Suprapubic skin (tissue), 4 donors: ENCODE measurements at regions not wholly inside any gene's neighbourhood (a gene's known extent, or its start where the extent isn't known, plus 50 kb on each side); places are given as distances from the start of the nearest gene placed in this dataset.
A peak's percentile ranks its signal among the peaks of the same experiment; 100 is the strongest.

Source experiments
- DNase-seq, 2 donors: peaks; one replicate each; pipeline ENCODE4 v3.0.0-alpha.2; 2019; ENCODE audit warnings: low spot score in 2 of 2
- H3K27ac ChIP-seq: fragments of 200-600 bp; sonication (generic); one replicate; pipeline ENCODE4 v1.5.1; 2019
- H3K27me3 ChIP-seq: fragments of 200-600 bp; sonication (generic); one replicate; pipeline ENCODE4 v1.5.1; 2019
- H3K36me3 ChIP-seq: fragments of 200-600 bp; sonication (generic); one replicate; pipeline ENCODE4 v1.5.1; 2019
- H3K4me1 ChIP-seq: fragments of 200-600 bp; sonication (generic); one replicate; pipeline ENCODE4 v1.5.1; 2019
- H3K4me3 ChIP-seq: fragments of 200-600 bp; sonication (generic); one replicate; pipeline ENCODE4 v1.5.1; 2019; ENCODE audit warnings: mild to moderate bottlenecking
- H3K9me3 ChIP-seq: fragments of 200-600 bp; sonication (generic); one replicate; pipeline ENCODE4 v1.5.1; 2019
- CTCF ChIP-seq, 2 donors: fragments of 200-600 bp in 1 of 2; fragments of 450-650 bp in 1 of 2; sonication (generic) in 1 of 2; IDR thresholded peaks; one replicate each; pipeline ENCODE4 v1.5.1; 2016 to 2019; ENCODE audit warnings: antibody characterized with exemption in 2 of 2, mild to moderate bottlenecking in 1 of 2, moderate library complexity in 1 of 2
- EP300 ChIP-seq: sonication (generic); formaldehyde crosslinking; IDR thresholded peaks from one replicate; pipeline ENCODE4 v1.6.1; 2017; ENCODE audit warnings: antibody characterized with exemption
- POLR2A ChIP-seq, 2 donors: fragments of 450-650 bp; IDR thresholded peaks; one replicate each; pipeline ENCODE4 v1.6.1; 2017; ENCODE audit warnings: antibody characterized with exemption in 2 of 2, mild to moderate bottlenecking in 2 of 2, moderate library complexity in 2 of 2
- POLR2AphosphoS5 ChIP-seq, 3 donors: sonication (generic); formaldehyde crosslinking; IDR thresholded peaks; one replicate each; pipeline ENCODE4 v1.6.1; 2017; ENCODE audit warnings: antibody characterized with exemption in 3 of 3
- WGBS: methylation state at CpG from one replicate; pipeline ENCODE4 v1.1.5; 2018; 5-methylcytosine and 5-hydroxymethylcytosine counted together

GRCh38 chr10:129192344-129193128 lies 274.5 kb upstream of the MGMT start:
- DNase-seq = peak; percentile 84 to 87
- peak overlapping the region; percentile 68 for H3K27ac ChIP-seq
- no peaks in the 10 kb centered on the region for H3K36me3 ChIP-seq
- H3K9me3 ChIP-seq = no peaks in the 10 kb centered on the region
- H3K4me1 ChIP-seq = peaks cover 16% of the 10 kb centered on the region
- WGBS = 34% methylated on average over 11 of the region's 11 CpGs
- H3K4me3 ChIP-seq = no peak overlapping the region
- no peaks in the 10 kb centered on the region for H3K27me3 ChIP-seq
- TF ChIP-seq POLR2AphosphoS5 (IDR thresholded peaks at IDR 0.05) = peak in 2 of 3 donors; percentile 6 to 82
- no peak for TF ChIP-seq CTCF (IDR thresholded peaks at IDR 0.05)
- no peak for TF ChIP-seq POLR2A (IDR thresholded peaks at IDR 0.05)
- no peak for TF ChIP-seq EP300

- no peaks in the 10 kb centered on the region for H3K9me3 ChIP-seq
These were observed 273.9 kb upstream of the MGMT start for GRCh38 chr10:129193148-129193547.

GRCh38 chr10:129194181-129194870 lies 272.7 kb upstream of the MGMT start:
- DNase-seq = no peak
- Histone ChIP-seq H3K4me3 (no peak overlapping the region), H3K9me3 (no peaks in the 10 kb centered on the region), H3K27me3 (no peaks in the 10 kb centered on the region), H3K36me3 (no peaks in the 10 kb centered on the region), H3K4me1 (peaks cover 16% of the 10 kb centered on the region), H3K27ac (no peak overlapping the region)
- 84% methylated on average over 3 of the region's 3 CpGs for WGBS
- TF ChIP-seq POLR2AphosphoS5 (IDR thresholded peaks at IDR 0.05) (no peak), CTCF (IDR thresholded peaks at IDR 0.05) (no peak), EP300 (no peak), POLR2A (IDR thresholded peaks at IDR 0.05) (no peak)

More at GRCh38 chr10:129193148-129193547, 273.9 kb upstream of the MGMT start:
- Histone ChIP-seq H3K36me3 (no peaks in the 10 kb centered on the region), H3K4me1 (peaks cover 16% of the 10 kb centered on the region), H3K4me3 (no peak overlapping the region), H3K27ac (peak overlapping the region; percentile 68), H3K27me3 (no peaks in the 10 kb centered on the region)
- DNase-seq = no peak
- 36% methylated on average over 12 of the region's 12 CpGs for WGBS
- TF ChIP-seq POLR2A (IDR thresholded peaks at IDR 0.05) (no peak), EP300 (no peak), CTCF (IDR thresholded peaks at IDR 0.05) (no peak), POLR2AphosphoS5 (IDR thresholded peaks at IDR 0.05) (no peak)

- H3K4me3 ChIP-seq = no peak overlapping the region
- no peaks in the 10 kb centered on the region for H3K9me3 ChIP-seq
- H3K4me1 ChIP-seq = no peaks in the 10 kb centered on the region
- H3K27me3 ChIP-seq = no peaks in the 10 kb centered on the region
- 97% methylated on average over 2 of the region's 2 CpGs for WGBS
- H3K27ac ChIP-seq = no peak overlapping the region
- DNase-seq = no peak
- TF ChIP-seq POLR2A (IDR thresholded peaks at IDR 0.05) (no peak), POLR2AphosphoS5 (IDR thresholded peaks at IDR 0.05) (no peak), CTCF (IDR thresholded peaks at IDR 0.05) (no peak), EP300 (no peak)
- H3K36me3 ChIP-seq = no peaks in the 10 kb centered on the region
These were observed 267.2 kb upstream of the MGMT start for GRCh38 chr10:129199826-129200225.

GRCh38 chr10:129203819-129204218 lies 263.2 kb upstream of the MGMT start:
- no peaks in the 10 kb centered on the region for H3K27me3 ChIP-seq
- H3K4me3 ChIP-seq = no peak overlapping the region
- DNase-seq = no peak
- 96% methylated on average over 5 of the region's 5 CpGs for WGBS
- TF ChIP-seq CTCF (IDR thresholded peaks at IDR 0.05) = no peak
- TF ChIP-seq EP300 = no peak
- TF ChIP-seq POLR2A (IDR thresholded peaks at IDR 0.05) = no peak
- TF ChIP-seq POLR2AphosphoS5 (IDR thresholded peaks at IDR 0.05) = no peak
- no peaks in the 10 kb centered on the region for H3K36me3 ChIP-seq
- H3K4me1 ChIP-seq = peaks cover 6% of the 10 kb centered on the region
- H3K27ac ChIP-seq = no peak overlapping the region
- no peaks in the 10 kb centered on the region for H3K9me3 ChIP-seq
